ENCODE measurements at regions not wholly inside any gene's neighbourhood (a gene's known extent, or its start where the extent isn't known, plus 50 kb on each side); places are given as distances from the start of the nearest gene placed in this dataset.
"Not testable (repeated sequence)": the region's sequence is repeated elsewhere in the genome, so short reads cannot be mapped to it uniquely, and the experiment has no call there.

GRCh38 chr1:61579802-61580201 is 145.1 kb downstream of the TM2D1 start:
- DNase-seq (ENCODE audit: low read depth): no peak

- no peak for DNase-seq (ENCODE audit: low read depth)
Observed at GRCh38 chr1:61572046-61572445, 152.9 kb downstream of the TM2D1 start.

DNA sequence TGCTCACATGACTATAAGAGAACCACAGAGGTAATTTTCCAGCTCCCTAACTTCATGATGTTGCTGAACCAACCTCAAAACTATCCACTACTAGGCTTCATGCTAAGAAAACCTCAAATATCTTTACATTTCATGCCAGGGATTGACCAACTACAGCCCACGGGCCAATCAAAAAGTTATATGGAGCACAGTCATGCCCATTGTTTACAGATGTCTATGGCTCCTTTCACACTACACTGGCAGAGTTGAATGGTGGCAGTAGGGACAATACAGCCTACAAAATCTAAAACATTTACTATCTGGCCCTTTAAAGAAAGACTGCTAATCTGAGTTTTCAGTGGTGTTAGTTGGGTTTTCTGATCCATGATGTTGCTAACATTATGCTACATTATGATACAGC is 154.8 kb downstream of the TM2D1 start:
- DNase-seq (ENCODE audit: low read depth): no peak

DNA sequence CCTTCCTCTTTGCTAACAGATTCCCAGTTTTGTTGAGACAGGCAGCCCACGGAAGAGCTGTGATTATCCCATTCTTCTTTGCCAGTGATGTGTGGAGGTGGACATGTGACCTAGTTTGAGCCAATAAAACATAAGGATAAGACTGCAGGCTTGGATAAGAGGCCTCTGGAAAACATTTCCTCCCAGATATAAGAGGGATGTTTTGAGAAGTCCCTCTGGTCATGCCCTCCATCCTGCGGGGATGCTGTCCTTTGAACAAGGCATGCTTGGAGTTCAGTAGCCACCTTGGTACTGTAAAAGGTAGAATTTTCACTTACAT is 155.7 kb downstream of the TM2D1 start:
- no peak for DNase-seq (ENCODE audit: low read depth)

DNA sequence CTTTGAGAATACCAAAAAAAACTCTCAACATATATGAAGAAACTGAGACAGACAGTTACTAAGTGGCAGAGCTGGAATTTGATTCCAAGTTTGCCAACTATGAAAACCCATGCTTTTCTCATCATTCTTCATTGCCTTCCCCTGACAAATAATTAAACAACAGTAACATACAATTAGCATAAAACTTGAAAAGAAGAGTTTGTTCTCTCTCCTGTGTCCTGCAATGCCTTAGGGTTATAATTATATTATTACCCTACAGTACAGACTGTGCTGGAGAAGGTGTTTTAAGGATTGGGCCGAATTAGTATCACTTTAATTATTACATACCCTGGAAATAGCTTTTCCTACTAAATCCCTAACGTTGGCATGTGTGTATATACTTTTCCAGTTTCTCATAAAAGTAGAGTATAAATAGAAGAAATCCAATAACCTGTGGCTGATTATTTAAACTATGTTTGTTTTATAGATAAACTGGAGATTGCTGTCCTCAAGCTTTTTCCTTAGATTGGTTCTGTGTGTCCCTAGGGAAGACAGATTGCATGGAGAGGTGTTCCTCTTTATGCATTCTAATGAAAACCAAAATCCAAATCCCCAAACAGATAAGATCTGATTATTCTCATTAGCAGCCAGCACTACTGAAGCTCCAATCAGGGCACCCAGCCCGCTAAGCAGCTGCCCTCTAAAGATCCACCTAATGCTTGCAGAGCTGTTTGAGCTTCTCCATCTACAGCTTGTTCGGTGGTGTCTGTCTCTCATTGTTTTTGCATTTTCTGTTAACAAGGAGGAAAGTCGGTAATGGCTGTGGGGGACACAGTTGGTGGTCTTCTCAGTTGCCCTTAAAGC is 156.3 kb downstream of the TM2D1 start:
- no peak for DNase-seq (ENCODE audit: low read depth)

DNA sequence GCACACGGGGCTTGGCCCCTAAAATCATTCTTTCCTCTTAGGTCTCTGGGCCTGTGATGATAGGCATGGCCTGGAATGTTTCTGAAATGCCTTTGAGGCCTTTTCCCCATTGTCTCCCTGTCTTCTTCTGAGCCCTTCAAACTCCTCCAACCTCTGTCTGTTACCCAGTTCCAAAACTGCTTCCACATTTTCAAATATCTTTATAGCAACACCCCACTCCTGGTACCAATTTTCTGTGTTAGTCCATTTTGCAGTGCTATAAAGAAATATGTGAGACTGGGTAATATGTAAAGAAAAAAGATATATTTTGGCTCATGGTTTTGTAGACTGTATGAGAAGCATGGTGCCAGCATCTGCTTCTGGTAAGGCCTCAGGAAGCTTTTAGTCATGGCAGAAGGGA is 158.8 kb downstream of the TM2D1 start:
- DNase-seq (ENCODE audit: low read depth): no peak

DNA sequence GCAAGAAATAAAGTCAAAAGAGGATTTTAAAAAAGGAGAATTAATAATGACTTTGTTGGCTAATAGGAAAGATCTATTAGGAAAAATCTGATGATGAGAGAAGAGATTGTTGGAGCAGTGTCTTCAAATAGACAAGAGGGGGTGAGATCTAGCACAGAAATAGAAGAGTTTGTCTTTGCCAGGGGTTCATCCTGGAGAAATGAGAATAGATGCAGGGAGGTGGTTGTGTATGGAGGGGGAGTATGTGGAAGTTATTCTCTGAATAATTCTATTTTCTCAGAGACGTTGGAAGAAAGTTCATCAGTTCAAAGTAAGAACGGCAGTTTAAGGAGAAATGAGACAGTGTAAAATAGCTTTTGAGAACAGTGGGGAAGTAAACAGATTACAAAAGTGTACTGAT is 161.3 kb downstream of the TM2D1 start:
- no peak for DNase-seq (ENCODE audit: low read depth)

DNA sequence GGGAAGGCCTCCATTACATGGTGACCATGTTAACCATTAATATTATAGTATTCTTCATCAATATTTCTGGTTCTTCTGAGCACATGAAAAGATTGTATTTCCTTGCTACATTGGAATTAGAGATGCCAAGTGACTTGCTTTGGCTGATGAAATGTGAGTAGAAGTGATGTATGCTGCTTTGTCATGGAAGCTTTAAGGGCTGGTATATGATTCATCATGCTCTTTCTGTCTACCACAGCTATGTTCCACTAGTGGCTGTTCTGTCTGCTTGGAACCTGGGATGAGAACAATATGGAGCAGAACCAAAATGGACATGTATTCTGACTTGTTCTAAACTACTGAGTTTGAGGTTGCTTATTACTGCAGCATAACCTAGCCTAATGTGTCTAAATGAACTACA is 163.3 kb downstream of the TM2D1 start:
- no peak for DNase-seq (ENCODE audit: low read depth)

- DNase-seq (ENCODE audit: low read depth): no peak
Observed at GRCh38 chr1:61560385-61560784, 164.6 kb downstream of the TM2D1 start.

DNA sequence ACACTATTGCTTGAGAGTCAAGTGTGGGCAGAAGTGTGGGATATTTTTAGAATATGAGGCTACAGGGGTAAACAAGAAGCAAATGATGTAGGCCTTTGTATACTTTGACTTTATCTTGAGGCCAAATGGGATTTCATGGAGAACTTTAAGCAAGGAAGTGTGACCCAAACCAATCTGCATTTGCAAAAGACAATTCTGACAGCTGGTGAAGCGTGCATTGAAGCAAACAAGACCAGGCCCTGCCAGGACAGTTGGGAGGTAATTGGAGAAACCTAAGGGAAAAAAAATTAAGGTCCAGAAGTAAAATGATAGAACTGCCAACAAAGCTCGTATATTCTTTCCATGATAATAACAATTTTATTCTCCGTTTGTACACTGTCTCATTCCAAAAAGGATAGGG is 168.3 kb downstream of the TM2D1 start:
- DNase-seq (ENCODE audit: low read depth): no peak

- no peak for DNase-seq (ENCODE audit: low read depth)
Observed at GRCh38 chr1:61552630-61553305, 172.2 kb downstream of the TM2D1 start.

- not testable (repeated sequence) for DNase-seq (ENCODE audit: low read depth)
Observed at GRCh38 chr1:61547302-61547701, 177.6 kb downstream of the TM2D1 start.

GRCh38 chr1:61544870-61545269 is 180.1 kb downstream of the TM2D1 start:
- not testable (repeated sequence) for DNase-seq (ENCODE audit: low read depth)

- DNase-seq (ENCODE audit: low read depth): not testable (repeated sequence)
Observed at GRCh38 chr1:61543498-61543897, 181.4 kb downstream of the TM2D1 start.

GRCh38 chr1:61539720-61540462 is 185.1 kb downstream of the TM2D1 start:
- no peak for DNase-seq (ENCODE audit: low read depth)

- no peak for DNase-seq (ENCODE audit: low read depth)
Observed at GRCh38 chr1:61538228-61538627, 186.7 kb downstream of the TM2D1 start.

DNA sequence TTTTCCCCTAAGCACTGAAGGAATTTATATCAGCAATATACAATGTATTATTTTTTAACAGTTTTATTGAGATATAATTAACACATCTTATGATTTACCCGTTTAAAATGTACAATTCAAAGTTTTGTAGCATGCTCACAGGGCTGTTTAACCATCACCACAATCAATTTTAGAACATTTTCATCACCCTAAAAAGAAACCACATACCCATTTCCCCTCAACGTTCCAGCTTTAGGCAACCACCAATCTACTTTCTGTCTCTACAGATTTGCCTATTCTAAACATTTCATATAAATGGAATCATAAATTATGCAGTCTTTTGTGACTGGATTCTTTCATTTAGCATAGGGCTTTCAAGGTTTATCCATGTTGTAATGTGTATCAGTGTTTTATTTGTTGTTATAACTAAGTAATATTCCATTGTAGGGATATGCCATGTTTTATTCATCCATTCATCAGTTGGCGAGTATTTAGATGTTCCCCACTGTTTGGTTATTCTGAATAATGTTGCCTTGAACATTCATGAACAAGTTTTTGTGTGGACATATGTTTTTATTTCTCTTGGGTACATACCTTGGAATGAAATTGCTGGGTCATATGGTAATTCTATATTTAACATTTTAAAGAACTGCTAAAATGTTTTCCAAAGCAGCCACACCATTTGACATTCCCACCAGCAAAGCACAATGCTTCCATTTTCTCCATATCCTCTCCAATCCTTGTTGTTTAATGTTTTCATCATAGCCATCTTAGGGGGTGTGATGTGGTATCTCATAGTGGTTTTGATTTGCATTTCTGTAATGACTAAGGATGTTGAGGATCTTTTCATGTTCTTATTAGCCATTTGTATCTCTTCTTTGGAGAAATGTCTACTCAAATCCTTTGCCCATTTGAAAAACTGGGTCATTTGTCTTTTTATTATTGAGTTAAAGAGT is 188.5 kb downstream of the TM2D1 start:
- no peak for DNase-seq (ENCODE audit: low read depth)

DNA sequence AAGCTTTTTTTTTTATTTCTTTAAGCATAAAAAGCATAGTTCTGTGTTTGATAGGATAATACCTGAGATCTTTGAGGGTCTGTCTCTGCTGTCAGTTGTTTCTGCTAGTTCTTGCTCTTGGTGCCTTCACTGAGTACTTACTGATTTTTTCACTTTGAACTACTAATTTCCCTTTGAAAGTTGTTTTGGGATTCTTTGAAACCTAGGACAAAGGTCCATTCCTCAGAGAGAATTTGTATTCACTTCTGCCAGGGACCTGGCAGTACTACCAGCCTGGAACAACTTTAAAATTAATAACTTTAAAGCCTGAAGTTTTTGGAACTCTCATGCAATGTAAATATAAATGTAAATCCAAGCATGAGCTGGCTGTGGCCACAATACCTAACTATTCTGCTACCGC is 190.1 kb downstream of the TM2D1 start:
- no peak for DNase-seq (ENCODE audit: low read depth)

- no peak for DNase-seq (ENCODE audit: low read depth)
Observed at GRCh38 chr1:61533546-61533945, 191.4 kb downstream of the TM2D1 start.

DNA sequence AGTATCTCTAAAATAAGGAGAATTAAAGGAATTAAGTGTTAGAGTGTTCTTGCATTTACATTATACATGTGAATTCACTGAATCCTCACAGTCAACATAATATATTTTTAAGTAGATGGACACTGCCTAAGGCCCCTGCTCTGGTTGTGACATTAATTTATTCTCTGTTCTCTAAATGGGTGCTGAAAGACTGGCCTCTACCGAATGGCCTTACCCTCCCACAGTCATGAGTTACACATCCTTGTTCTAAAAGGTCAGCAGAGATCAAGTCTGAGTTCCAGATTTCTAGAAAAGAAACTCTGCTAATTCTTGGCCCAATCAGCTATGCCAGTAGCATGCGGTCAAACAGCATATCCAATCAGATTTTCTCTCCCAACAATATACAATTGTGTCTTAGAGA is 193.2 kb downstream of the TM2D1 start:
- DNase-seq (ENCODE audit: low read depth): no peak

DNA sequence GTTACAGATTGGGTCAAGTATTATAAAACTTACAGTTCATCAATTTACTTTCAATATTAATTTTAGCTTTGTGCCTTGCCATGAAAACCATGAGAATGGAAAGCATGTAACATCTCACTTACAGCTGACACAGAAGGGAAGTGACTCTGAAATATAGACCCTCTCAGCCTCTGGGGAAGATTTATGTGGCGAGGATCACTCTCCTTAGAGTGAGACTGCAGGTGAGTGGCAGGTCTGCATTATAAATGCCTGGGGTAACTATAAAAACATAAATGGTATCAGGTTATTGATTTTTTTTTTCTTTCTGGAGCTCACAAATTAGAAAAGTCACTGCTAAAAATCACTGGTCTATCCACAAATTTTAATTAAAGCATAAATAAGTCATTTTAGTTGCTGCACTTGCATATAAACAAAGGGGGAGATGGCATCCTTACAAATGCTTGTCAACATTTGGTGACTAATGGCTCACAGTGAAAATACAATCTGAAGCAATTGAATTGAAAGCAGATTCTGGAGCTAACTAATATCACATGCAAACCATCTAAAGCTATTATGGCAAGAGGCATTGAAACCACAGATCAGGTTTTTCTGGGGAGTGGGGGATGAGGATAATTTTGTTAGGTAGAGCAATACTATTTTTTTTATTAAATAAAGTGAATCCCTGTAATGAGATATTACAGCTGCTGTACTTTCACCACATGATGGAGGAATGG is 200.9 kb downstream of the TM2D1 start:
- no peak for DNase-seq (ENCODE audit: low read depth)
